Type B pancreatic cell (in vitro differentiated cells): ENCODE measurements at regions not wholly inside any gene's neighbourhood (a gene's known extent, or its start where the extent isn't known, plus 50 kb on each side); places are given as distances from the start of the nearest gene placed in this dataset.

ENCODE experiments used
- DNase-seq: peaks from one replicate; pipeline ENCODE4 v3.0.0; 2021; ENCODE audit warnings: mixed read lengths; ENCODE audit not compliant: unreplicated experiment; ENCODE audit errors: extremely low spot score
- H3K27ac Mint-ChIP-seq: 2 replicates; pipeline ENCODE4 v1.8.0; 2021; ENCODE audit warnings: mild to moderate bottlenecking, mixed read lengths
- H3K27me3 Mint-ChIP-seq: 2 replicates; pipeline ENCODE4 v1.8.0; 2021; ENCODE audit warnings: mixed read lengths
- H3K36me3 Mint-ChIP-seq: 2 replicates; pipeline ENCODE4 v1.8.0; 2021; ENCODE audit warnings: mixed read lengths
- H3K4me1 Mint-ChIP-seq: one replicate; pipeline ENCODE4 v1.8.0; 2021; ENCODE audit warnings: mixed read lengths; ENCODE audit not compliant: unreplicated experiment
- H3K4me3 Mint-ChIP-seq: 2 replicates; pipeline ENCODE4 v1.8.0; 2021; ENCODE audit warnings: mild to moderate bottlenecking, mixed read lengths
- H3K9me3 Mint-ChIP-seq: 2 replicates; pipeline ENCODE4 v1.8.0; 2021; ENCODE audit warnings: mixed read lengths
- TF ChIP-seq, protein P1 (sequence below): fragments of 200-600 bp; sonication (generic); conservative IDR thresholded peaks from 2 replicates; pipeline ENCODE4 v1.5.0; 2021; ENCODE audit warnings: antibody characterized with exemption, mild to moderate bottlenecking

DNA sequence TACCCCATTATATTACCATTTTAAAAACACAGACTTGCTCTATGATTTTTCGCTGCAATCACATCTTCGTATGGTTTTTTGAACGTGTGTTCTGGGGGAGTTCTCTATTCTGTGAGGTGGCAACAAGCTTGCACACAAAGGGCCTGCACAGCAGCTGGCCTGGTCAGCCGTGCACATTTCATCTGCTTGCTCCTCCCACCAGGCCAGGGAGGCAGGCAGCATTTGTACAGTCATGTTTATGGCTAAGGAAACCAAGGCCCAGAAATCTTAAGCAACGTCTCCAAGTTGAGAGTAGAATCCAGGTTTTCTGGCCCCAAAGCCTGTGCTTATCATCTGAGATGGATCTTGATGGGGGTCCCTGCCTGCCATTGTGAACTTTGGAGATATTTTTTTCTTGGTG, 106.4 kb upstream of the SMIM21 start:
- Mint-ChIP-seq H3K27me3 (no peaks in the 10 kb centered on the region), H3K27ac (no peak overlapping the region), H3K4me1 (no peaks in the 10 kb centered on the region), H3K36me3 (no peaks in the 10 kb centered on the region), H3K9me3 (no peaks in the 10 kb centered on the region), H3K4me3 (no peak overlapping the region)
- peak; percentile 25 for DNase-seq
- TF ChIP-seq, protein P1, sequence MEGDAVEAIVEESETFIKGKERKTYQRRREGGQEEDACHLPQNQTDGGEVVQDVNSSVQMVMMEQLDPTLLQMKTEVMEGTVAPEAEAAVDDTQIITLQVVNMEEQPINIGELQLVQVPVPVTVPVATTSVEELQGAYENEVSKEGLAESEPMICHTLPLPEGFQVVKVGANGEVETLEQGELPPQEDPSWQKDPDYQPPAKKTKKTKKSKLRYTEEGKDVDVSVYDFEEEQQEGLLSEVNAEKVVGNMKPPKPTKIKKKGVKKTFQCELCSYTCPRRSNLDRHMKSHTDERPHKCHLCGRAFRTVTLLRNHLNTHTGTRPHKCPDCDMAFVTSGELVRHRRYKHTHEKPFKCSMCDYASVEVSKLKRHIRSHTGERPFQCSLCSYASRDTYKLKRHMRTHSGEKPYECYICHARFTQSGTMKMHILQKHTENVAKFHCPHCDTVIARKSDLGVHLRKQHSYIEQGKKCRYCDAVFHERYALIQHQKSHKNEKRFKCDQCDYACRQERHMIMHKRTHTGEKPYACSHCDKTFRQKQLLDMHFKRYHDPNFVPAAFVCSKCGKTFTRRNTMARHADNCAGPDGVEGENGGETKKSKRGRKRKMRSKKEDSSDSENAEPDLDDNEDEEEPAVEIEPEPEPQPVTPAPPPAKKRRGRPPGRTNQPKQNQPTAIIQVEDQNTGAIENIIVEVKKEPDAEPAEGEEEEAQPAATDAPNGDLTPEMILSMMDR, result no peak

DNA sequence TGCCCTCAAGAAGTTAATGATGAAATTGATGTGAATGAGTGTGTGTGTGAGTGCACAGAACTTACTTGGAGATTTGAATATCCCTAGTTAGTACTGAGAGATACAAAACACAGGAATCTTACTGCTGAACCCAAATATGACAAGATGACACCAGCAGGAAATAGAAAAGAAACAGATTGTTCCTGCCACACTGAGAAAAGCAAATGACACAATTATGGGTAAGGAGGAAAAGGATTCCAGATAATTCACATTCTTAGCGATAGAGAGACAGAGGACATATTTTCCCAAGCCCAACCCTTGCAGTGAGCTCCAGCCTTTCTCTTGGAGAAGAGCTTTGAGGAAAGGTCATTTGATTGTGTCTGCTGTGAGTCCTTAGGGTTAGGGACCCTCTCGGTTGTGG, 105.7 kb upstream of the SMIM21 start:
- H3K27me3 Mint-ChIP-seq, result peaks cover 4% of the 10 kb centered on the region
- no peaks in the 10 kb centered on the region for H3K4me1 Mint-ChIP-seq

DNA sequence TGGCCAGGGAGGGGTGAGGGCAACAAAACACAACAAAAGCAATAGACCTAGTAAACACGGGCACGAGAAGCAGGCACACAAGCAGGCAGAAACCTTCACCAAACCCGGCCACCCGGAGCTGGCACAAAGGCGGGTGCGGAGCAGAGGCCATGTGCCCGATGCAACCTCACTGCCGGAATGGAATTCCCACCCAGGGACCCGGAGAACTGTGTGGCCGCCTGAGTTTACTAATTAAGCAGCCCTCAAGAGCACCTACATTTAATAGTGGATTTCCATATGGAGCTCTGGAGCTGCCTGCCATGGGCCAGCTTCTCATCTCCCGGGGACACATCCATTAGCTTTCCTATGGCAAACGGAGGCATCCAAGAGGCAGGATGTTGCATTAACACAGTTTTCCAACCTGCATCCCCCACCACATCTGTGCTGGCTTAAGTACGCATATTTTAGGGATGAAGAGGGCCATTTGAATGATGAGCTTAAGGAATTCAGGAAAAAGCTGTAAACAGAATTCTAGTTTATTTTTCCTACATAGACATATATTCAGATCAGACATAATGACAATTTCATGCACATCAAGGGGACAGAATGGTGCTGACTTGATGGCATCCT, 104.5 kb upstream of the SMIM21 start:
- DNase-seq, result no peak
- Mint-ChIP-seq H3K4me3 (no peak overlapping the region), H3K4me1 (no peaks in the 10 kb centered on the region), H3K9me3 (no peaks in the 10 kb centered on the region), H3K36me3 (no peaks in the 10 kb centered on the region), H3K27ac (no peak overlapping the region), H3K27me3 (peaks cover 11% of the 10 kb centered on the region)
- TF ChIP-seq, protein P1, result no peak

More for the DNA sequence above, 105.7 kb upstream of the SMIM21 start:
- H3K4me3 Mint-ChIP-seq, result no peak overlapping the region
- TF ChIP-seq, protein P1, result no peak
- H3K9me3 Mint-ChIP-seq, result no peaks in the 10 kb centered on the region
- no peak for DNase-seq
- no peaks in the 10 kb centered on the region for H3K36me3 Mint-ChIP-seq
- H3K27ac Mint-ChIP-seq, result no peak overlapping the region

DNA sequence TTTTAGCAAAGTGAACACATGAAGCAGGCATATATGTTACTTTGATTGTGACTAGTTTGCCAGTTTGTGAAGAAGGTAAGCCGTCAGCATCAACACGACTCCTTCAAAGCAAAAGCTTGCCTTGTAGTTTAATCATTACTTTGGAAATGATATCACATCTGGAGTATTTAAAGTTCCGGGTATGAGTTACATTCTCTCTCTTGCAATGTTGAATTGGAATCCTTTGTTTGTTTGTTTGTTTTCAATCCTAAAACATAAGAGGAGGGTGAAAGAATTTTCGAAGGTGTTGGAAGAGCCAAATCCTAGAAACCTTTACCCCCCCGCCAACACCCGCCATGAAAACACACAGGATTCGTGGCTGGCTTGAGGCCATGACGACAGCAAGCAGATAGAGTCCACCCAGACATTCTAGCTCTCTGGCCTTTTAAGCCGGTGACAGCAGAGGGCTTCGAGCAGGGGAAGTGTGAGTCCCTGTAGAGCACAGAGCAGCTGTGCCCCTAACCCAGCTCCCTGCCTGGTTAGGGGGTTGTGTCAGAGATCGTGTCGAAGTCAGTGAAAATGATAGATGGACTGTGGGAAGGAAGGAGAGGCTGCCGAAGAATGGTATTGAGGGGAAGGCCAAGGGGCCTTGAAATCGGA, 103.8 kb upstream of the SMIM21 start:
- H3K36me3 Mint-ChIP-seq, result no peaks in the 10 kb centered on the region
- no peaks in the 10 kb centered on the region for H3K4me1 Mint-ChIP-seq
- no peak overlapping the region for H3K27ac Mint-ChIP-seq

DNA sequence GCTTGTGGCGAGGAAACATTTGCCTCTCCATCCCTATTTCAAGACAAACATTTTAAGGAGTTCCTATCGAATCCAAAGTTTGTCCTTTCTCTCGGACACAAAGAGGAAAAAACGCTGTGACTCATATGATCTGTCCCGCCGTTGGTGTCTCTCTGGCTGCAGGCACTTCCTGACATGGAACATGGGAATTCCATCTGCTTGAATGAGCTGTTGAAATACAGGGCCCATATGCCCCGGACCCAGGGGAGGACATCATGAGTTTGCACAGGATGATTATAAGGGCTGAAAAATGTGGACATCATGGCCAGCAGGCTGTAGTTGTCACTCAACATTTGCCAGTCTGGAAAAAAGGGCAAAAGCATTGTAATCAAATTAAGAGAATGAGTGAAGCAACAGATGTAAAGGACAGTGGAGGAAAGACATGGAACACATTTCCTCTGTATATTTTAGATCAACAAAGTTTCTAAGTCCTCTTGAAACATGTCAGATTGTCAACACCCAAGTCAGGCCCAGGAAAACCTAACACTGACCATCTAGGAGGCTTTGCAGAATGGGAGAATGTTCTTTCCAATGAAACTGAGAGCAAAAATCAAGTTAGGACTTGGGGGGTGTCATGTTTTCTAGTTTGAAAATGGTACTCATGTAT, 103.2 kb upstream of the SMIM21 start:
- no peaks in the 10 kb centered on the region for H3K9me3 Mint-ChIP-seq
- H3K4me1 Mint-ChIP-seq, result no peaks in the 10 kb centered on the region
- TF ChIP-seq, protein P1, result no peak
- no peaks in the 10 kb centered on the region for H3K36me3 Mint-ChIP-seq
- H3K4me3 Mint-ChIP-seq, result no peak overlapping the region
- peaks cover 12% of the 10 kb centered on the region for H3K27me3 Mint-ChIP-seq
- no peak for DNase-seq
- no peak overlapping the region for H3K27ac Mint-ChIP-seq

More for the DNA sequence above, 103.8 kb upstream of the SMIM21 start:
- Mint-ChIP-seq H3K4me3 (no peak overlapping the region), H3K27me3 (peaks cover 12% of the 10 kb centered on the region), H3K9me3 (no peaks in the 10 kb centered on the region)
- TF ChIP-seq, protein P1, result no peak
- DNase-seq, result peak; percentile 58
